CD4-positive, alpha-beta T cell treated with Interleukin-6 at 100 ng/mL for 8 hours (primary cell): ENCODE measurements at regions not wholly inside any gene's neighbourhood (a gene's known extent, or its start where the extent isn't known, plus 50 kb on each side); places are given as distances from the start of the nearest gene placed in this dataset.
"Not testable (repeated sequence)": the region's sequence is repeated elsewhere in the genome, so short reads cannot be mapped to it uniquely, and the experiment has no call there.

ENCODE experiments used
- DNase-seq: peaks from one replicate; pipeline ENCODE4 v3.0.0-alpha.2; 2020; ENCODE audit warnings: mixed read lengths, low spot score

DNA sequence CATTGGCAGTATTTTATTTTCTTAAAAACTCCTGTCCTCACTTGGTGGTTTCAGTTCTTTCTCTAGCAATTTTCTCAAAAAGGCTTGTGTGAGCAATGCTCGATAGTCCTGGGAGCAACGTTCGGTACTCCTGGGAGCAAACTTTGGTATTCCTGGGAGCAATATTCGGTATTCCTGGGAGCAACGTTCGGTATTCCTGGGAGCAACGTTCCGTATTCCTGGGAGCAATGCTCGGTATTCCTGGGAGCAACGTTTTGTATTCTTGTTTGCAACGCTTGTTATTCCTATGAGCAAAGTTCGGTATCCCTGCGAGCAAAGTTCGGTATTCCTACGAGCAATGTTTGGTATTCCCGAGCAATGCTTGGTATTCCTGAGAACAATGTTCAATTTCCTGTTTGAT, 362.0 kb upstream of the ADARB2 start:
- no peak for DNase-seq

DNA sequence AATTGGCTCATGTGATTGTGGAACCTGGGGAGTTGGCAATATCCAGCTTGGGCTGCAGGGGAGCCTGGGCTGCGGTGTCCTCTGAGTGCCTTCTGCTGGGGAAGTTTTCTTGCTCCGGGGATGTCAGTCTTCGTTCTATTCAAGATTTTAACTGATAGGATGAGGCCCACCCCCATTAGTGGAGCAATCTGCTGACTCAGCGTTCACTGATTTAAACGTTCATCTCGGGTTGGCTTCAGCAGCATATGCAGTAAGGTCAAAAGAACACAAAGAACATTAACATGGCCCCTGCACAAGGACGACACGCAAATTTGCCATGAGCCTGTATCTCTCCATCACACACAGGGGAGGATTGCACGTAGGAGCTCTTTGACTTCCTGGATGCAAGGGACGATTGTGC, 360.6 kb upstream of the ADARB2 start:
- no peak for DNase-seq

DNA sequence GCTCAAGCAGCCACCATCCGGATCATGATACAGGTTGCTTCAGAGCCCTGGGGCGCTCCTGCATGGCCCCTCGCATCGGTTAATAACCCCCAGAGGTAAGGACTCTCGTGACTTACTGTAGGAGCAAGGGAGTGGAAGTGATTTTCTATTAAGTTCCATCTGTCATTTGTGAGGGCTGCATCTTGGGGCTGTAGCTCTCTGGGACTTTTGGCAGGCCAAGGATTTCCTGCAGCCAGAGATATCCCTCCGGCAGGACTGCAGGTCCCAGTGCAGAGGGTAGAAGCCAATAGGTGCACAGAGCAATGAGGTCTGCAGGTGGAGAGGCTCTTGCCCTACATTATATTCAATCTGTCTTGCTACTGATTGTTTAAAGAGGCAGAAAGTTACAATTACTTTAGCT, 356.8 kb upstream of the ADARB2 start:
- no peak for DNase-seq

DNA sequence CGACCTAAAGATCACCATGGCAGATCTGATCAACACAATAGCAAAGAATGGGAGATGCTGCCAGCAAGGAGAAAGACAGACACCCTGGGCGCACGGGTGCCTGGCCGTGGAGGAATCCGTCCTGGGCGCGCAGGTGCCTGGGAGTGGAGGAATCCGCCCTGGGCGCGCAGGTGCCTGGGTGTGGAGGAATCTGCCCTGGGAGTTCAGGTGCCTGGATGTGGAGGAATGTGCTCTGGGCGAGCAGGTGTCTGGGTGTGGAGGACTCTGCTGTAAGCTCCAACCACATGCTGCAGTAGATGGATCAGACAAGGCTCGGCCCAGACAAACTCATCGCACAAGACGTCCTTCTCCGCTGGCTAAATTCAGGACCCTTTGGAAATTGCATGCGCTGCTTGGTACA, 346.3 kb upstream of the ADARB2 start:
- no peak for DNase-seq

GRCh38 chr10:2081501-2081900, 344.2 kb upstream of the ADARB2 start:
- DNase-seq = no peak

- DNase-seq = no peak
Measured at GRCh38 chr10:2079603-2080078, 342.3 kb upstream of the ADARB2 start.

DNA sequence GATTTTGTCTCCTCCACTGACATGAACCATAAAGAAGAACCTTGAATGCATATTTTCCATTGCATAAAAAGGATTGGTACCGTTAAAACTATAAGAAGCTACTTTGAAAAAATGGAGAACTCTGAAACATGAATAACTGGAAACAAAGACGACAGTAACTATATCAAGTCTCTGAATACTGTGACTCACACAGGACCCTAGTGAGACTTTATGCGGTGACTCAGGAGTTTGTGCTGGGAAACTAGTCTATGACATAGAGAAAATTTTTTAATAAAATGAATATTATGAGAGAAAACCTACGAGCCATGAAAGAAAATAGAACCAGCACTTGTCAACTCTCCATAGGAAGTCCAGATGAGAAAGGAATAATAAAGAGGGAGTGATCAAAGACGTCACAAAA, 339.9 kb upstream of the ADARB2 start:
- DNase-seq = no peak

GRCh38 chr10:2076528-2076927, 339.2 kb upstream of the ADARB2 start:
- no peak for DNase-seq

GRCh38 chr10:2067015-2067414, 329.7 kb upstream of the ADARB2 start:
- DNase-seq = no peak

DNA sequence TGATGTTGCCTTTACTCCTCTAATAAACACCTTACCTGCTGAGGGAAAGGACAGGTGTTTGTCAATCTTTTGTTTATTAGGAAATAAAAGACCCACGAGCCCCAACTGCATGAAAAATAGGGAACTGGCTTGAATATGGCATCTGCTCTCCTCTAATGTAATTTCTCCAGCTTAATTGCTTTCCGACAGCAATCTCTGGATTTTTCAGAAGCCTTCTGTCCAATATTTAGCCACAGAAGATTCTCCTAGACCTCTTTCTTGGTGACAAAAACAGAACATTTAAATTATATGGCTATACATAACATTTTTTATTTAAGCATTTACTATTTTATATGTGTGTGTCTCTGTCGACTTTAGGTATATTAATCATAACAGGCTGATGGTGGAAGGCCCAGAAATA, 317.4 kb upstream of the ADARB2 start:
- DNase-seq = no peak

DNA sequence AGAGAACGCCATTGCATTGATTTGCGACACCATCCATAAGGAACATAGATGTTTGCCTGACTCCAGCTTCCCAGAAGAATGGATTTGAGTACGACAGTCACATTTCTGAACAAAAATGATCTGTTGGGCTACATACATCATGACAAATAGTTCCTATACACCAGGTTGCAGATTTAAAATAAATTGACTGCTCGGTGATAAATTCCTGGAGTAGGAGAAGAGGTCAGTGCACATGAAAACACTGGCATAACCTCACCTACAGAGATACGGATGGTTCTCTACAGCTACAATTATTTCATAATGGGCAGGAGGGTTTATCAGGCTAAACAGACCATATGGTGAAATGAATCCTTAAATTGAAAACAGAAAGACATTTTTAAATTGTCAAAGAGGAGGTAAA, 316.5 kb upstream of the ADARB2 start:
- DNase-seq = no peak

DNA sequence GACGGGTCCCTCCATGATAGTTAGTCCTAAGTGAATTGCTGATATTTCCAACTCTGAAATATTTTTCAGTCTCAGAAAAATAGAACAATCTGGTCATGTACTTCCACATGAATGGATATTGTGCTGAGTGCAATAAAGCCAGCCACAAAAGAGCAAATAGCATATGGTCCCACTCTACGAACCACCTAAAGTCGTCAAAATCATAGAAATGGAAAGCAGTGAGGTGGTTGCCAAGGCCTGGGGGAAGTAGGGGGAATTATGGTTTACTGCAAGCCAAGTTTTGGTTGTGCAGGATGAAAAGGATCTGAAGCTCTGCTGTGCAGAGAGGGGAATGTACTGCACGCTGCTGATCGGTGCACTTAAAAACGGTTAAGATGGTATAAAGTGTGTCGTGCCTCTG, 313.8 kb upstream of the ADARB2 start:
- DNase-seq = no peak

GRCh38 chr10:2049560-2049959, 312.2 kb upstream of the ADARB2 start:
- no peak for DNase-seq

DNA sequence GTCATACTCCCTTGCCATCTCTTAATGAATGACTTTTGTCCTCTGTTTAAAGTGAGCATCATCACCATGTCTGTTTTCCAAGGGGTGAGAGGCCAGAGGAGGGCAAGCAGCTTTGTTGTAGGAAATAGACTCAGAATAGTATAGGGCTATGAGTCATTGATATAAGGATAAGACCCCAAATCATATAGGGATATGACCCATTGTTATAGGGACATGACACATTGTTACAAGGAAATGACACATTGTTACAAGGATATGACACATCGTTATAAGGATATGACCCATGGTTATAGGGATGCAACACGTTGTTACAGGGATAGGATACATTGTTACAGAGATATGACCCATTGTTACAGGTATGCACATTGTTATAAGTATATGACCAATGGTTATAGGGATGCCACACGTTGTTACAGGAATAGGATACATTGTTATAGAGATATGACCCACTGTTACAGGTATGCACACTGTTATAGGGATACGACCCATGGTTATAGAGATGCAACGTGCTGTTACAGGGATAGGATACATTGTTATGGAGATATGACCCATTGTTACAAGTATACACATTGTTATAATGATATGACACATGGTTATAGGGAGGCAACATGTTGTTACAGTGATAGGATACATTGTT, 311.1 kb upstream of the ADARB2 start:
- no peak for DNase-seq

DNA sequence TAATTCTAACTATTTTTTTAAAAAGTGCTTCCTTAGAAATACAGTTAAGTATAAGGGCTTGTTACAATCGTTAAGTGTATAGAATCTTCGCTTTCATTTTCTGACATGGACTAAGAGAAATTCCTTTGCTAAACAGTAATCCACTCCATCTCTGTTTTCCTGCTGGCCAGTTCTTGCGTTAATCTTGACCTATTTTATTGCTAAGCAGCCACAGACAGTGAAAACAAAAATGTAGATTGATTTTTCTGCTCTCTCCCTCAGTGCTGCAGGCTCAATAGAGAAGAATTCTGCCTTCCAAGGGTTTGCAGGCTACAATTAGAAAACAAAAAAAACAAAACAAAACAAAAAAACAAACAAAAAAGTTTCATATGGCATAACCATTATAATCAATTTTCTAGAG, 310.4 kb upstream of the ADARB2 start:
- no peak for DNase-seq

GRCh38 chr10:2043379-2043778, 306.1 kb upstream of the ADARB2 start:
- no peak for DNase-seq

DNA sequence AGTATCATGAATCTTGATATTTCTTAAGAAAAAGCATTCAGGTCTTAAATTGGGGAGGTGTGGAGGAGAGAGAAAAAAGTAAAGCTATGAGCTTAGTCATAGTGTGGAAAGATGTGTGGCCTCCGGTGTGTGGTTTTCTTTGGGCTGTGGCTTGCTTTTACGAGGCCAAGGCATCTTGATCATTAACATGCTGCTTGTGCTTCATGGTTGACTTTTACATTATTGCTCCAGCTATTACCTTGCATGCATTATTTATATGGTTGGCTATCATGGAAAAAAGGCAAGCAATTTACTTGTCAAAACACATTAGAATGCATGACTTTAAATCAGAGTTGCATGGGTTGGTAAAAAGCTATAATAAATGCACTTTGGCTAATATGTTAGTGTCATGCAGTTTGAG, 300.7 kb upstream of the ADARB2 start:
- DNase-seq = no peak

DNA sequence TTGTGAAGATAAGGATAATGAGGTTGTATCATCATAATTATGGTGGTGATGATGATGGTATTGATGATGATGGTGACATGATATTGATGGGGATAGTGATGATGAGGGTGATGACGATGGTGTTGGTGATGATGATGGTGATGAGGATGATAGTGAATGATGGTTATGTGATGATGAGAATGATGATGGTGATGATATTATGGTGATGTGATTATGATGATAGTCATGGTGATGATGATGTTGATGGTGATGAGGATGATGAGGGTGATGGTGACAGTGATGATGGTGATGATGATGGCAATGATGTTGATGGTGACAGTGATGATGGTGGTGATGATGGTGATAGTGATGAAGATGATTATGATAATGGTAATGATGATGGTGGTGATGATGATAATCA, 299.9 kb upstream of the ADARB2 start:
- DNase-seq = no peak

DNA sequence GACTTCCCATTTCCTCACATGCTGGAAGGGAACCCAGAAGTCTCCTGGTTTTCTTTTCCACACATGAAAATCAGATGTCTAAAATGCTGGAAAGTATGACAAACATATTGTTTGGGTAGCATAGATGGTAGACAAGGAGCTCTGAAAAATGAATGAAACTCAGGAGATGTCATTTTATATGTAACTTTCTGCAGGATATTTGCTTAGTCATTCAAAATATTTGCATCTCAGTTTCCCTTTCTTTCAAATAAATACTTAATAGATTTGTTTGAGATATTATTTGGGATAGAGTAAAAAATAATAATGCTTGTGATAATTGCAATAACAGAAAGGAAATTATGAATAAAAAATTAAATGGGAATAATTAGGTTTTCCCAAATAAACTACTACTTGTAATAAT, 298.9 kb upstream of the ADARB2 start:
- no peak for DNase-seq

DNA sequence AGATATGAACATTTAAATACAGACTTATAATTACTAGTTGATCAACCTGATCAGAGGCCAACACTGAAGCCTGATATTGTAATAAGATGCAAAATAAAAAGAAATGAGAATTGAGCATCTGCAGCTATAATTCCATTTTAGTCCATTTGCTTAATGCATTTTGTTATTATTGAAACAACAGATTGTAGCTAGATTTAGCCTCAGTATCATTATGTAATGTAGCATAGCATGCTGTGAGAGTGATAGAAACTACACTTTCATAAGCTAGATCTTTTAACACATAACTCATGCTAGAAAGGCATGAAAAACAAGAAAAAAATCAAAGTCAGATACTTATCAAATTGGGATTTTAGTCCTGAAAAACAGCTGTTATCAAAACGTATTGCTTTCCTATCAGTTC, 292.7 kb upstream of the ADARB2 start:
- no peak for DNase-seq

GRCh38 chr10:2026936-2027335, 289.6 kb upstream of the ADARB2 start:
- DNase-seq = no peak

- DNase-seq = not testable (repeated sequence)
Measured at GRCh38 chr10:2024750-2025149, 287.4 kb upstream of the ADARB2 start.

GRCh38 chr10:2023687-2024086, 286.4 kb upstream of the ADARB2 start:
- DNase-seq = no peak

DNA sequence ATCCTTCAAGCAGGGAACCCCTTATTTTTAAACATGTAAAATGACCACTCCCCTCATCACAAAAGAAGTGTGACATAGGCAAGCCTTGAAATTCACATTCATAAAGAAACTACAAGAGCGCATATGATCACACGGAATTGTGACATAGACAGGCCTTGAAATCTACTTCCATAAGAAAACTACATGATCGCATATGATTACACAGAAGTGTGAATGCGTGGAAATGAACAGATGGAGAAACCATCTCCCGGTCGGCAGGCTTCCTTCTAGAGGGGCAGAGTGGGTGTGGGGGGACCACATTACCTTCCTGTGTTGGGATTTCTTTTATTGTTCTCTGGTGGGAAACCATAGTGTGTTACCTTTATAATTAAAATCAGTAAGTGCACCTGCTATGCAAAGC, 285.1 kb upstream of the ADARB2 start:
- no peak for DNase-seq

DNA sequence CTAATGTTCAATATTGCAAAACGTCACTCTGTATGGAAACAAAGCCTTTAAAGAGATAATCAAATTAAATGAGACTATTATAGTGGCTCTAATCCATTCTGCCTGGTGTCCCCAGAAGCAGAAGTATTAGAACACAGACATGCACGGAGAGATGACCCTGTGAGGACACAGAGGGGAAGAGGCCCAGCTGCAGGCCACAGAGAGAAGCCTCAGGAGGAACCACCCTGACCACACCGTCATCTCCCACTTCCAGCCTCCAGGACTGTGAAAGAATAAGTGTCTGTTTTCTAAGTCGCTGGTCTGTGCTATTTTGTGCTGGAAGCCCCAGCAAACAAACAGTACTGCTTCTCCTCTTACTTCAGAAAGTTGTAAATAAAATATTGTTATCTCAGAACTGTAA, 283.5 kb upstream of the ADARB2 start:
- no peak for DNase-seq
